NCI-H1694 (cell line): ENCODE measurements at regions not wholly inside any gene's neighbourhood (a gene's known extent, or its start where the extent isn't known, plus 50 kb on each side); places are given as distances from the start of the nearest gene placed in this dataset.
A peak's percentile ranks its signal among the peaks of the same experiment; 100 is the strongest.

Experiments used
- DNase-seq: peaks from one replicate; lab custom pipeline; 2025; lab: John Stamatoyannopoulos, UW

DNA sequence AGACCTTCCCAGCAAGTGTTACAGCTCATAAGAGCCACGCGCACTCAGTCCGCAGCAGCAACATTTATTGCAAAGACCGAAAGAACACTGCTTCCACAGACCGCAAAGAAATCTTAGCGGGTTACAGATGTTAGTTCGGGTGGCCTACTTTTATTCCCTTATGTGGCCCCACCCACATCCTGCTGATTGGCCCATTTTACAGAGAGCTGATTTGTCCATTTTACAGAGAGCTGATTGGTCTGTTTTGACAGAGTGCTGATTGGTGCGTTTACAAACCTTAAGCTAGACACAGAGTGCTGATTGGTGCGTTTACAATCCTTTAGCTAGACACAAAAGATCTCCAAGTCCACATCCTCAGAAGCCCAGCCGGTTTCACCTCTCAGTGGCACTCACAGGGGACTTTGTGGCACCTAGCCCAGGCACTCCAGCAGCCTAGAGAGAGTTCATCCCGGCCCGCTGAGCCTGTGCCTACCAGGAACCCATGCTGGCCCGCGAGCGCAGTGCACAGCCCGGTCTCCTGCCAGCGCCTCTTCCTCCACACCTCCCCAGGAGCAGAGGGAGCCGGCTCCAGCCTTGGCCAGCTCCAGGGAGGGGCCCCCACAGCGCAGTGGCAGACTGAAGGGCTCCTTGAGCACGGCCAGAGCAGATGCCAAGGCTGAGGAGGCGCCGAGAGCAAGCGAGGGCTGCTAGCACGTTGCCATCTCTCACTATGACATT lies 244.3 kb upstream of the TSHZ2 start:
- no peak for DNase-seq

- DNase-seq, result no peak
These were observed 247.6 kb upstream of the TSHZ2 start for GRCh38 chr20:52724541-52724940.

DNA sequence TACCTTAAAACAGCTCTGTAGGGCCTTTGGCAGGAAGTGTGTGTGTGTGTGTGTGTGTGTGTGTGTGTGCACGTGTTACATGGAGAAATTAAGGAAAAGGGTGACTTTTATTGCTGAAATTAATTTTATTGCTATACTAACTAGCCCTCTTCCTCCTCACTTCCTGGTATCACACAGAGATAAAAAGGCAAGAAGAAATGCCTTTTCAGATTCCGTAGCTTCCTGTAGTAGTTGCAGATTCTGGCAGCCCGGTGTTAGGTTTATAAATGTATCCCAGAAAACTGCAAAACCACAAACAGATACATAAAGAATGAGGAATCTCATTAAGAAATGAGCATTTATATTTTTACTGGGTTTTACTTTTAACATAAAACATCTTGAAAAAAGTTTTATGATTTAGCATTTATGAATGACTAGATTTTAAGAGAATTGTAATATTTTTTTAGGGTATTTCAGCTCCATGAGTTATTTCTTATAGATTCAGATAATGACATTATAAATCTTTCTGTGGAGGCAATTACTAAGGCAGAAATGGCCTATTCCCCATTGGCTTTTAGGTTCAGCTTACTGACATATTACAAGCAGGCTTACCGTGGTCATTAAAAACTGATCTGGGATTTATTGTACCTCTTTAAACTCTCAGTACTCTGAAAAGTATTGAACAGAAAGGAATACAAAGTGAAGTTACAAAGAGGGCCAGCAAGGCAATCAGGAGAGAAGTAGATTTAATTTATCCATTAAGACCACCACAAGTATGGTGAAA lies 249.1 kb upstream of the TSHZ2 start:
- no peak for DNase-seq

DNA sequence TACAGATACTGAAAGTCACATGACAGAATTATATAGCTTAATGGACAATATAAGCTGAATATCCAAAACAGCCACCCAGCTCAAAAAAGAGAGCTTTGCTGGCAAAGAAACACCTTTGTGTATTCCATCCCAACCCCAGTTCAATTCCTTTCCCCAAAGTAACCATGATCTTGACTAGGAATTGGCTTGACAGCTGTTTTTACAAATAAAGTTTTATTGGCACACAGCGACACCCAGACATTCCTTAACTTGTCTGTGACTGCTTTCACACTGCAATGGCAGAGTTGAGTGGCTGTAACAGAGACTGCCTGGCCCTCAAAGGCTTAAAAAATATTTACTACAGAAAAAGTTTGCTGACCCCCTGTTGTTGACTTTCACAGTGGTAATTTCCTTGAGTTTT lies 264.0 kb upstream of the TSHZ2 start:
- DNase-seq, result no peak

DNA sequence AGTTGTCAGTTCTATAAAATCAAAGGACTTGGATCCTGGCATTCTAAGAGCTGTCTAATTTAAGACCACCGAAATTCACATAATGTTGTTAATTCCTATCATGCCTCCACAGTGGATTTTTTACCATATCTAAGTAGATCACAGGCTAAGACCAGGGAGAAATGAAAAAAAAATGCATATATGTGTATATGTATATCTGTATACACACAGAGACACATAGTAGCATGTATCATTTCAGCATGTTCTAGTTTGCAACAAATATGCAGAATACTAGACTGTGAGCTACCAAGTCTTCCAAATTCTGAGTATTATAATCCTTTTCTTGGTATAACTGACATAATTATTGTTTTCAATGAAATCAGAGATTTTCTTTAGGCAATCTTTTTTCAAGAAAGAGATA lies 267.6 kb upstream of the TSHZ2 start:
- DNase-seq, result no peak

DNA sequence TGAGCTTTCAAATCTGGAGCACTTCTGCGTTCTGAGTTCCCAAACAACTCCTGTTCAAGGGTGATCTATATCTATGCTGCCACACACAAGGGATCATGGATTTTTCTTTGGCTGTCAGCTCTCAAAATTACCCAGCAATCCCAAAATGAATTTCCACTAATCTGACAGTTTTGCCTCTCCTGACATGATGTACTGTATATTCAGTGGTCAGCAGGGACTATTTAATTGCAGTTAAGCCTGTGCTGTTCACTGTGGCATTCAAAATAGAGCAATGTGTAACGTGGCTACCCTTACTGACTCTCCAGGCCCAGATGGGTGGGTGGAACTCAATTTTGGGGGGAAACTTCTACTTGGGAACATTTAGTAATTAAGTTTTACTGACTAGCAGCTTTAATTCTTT lies 283.8 kb upstream of the TSHZ2 start:
- DNase-seq, result no peak

DNA sequence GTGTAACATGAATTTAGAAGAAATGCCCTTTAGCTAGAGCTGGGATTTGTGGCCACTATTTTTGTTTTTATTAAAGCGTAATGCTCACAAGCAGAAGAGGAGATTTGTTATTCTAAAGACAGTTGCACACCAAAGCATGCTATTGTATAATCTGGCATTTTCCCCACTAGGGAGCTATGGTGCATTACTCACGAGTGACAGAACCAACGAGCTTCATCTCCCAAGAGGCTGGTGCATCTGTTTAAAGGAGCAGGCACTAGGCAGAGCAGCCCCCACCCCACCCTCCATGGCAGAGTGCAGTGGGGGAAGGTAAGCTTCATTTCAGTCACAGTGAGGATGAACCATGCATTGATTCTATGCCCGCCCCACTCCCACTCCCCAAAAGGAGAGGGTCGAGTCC lies 287.3 kb upstream of the TSHZ2 start:
- DNase-seq, result peak; percentile 10

GRCh38 chr20:52684176-52684575 lies 288.0 kb upstream of the TSHZ2 start:
- DNase-seq, result no peak

DNA sequence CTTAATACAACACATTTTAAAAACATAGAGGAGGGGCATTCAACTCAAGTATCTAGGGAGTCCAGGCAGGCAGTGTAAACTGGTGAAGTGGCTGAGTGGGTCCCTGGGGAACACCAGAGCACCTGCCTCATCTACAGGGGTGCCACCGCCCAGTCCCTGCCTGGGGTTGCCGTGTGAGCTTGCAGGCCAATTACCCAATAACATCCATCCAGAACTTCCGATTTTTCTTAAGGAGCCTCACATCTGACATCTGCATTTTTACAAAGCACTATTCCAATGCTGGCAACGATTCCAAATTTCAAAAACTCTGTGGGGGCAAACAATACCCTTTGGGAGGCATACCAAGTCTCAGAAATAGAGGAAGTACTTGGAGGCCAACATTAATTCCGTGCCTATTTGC lies 288.4 kb upstream of the TSHZ2 start:
- no peak for DNase-seq

DNA sequence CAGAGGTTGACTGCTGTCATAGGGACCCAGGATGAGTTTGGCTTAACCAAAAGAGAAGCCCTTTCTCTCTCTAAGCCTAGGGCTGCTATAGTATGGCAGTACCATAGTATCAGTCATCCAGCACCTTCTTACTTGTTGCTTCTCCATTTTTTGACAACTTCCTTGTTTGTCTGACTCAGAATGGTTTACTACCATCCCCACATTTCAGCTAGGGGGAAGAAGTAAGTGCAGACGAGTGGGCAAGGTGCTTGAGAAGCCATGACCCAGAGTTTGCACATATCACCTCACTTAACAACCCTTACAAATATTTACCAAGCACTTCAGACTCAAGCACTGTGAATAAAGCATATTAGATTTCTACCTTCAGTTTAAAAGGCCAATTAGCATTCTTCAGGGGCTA lies 289.9 kb upstream of the TSHZ2 start:
- DNase-seq, result no peak

DNA sequence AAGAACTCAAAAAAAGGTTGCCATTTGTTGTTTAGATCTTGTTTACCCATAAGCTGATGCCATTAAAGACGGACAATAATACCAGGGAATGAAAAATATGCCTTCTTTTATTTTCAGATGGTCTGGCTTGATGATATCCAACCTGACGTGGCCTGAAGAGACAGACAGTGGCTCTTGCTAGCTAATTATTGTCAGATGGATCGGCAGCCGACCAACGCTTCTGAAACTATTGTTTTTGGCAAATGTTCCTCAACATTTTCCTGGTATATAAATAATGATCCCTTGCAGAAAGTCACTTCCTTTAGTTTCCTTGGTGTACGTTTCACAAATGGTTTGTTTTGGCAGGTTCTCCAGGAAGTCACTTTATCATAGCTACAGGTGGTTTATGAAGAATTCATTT lies 290.9 kb upstream of the TSHZ2 start:
- no peak for DNase-seq

DNA sequence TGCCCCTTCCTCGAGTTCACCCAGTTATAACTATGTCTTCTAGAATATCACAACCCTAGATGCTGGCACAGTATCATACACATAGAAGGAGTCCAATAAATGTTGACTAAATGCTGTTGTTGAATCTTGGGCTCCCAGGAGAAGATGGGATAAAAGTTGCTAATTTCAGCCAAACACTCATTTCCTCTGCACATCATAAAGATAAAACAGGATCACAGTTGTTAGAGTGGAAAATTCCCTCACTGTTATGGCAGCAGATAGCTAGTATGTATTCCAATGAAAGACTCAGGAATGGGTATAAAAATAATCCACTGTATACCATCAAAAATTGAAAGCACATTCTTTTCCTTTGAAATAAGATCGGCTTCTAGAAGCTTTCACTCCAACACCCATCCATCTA lies 294.9 kb upstream of the TSHZ2 start:
- DNase-seq, result no peak

- no peak for DNase-seq
These were observed 295.7 kb upstream of the TSHZ2 start for GRCh38 chr20:52676283-52676995.

DNA sequence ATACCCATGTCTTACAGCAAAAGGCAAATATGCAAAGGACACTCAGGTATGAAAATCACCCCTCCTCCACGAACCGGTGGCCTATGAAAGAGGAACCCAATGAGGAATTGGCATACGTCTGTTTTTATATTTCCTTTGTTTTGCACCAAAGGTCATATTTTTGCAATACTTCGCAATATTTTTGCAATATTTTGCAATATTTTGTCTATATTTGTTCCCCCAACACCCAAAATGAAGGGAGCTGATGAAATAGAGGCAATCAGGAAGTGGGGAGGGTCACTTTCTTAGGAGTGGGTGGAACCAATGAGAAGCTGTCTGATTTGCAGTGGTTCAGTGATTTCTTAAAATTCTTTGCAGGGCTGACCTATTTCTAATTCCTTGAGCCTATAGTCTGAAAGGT lies 296.8 kb upstream of the TSHZ2 start:
- DNase-seq, result no peak

DNA sequence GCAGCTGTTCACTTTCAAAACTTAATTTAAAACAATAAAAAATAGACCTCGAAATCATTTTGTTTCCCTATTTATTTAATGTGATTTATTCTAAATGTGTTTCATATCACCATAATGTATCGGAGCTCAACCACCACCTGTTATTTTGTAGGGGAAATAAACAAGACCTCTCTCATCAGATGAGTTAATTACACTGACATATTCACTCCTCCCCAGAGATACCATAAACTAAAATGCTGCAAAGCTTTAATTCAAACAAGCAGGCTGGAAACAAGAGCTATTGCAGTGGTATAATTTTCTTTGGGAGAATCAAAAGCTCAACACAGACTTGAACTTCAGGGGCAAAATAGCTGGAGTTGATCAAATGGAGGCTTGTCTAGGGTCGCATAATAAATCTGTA lies 303.5 kb upstream of the TSHZ2 start:
- no peak for DNase-seq

DNA sequence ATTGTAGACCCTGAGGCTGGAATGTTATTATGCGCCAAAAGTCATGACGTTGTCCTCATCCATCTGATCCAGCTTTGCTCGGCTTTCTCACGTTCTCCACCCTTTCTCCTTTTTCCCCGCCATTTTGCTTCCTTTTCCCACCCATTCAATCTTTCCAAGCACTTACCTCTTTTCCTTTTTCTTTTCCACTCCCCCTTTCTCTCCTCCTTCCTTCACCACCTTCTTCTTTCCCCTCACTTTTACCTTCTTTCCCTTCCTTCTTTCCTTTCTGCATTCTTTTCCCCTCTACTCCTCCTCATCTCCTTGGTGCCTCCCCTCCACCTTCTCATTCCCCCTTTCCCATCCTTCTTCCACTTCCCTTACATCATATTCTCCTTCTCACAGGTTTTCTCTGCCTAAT lies 304.8 kb upstream of the TSHZ2 start:
- DNase-seq, result no peak

DNA sequence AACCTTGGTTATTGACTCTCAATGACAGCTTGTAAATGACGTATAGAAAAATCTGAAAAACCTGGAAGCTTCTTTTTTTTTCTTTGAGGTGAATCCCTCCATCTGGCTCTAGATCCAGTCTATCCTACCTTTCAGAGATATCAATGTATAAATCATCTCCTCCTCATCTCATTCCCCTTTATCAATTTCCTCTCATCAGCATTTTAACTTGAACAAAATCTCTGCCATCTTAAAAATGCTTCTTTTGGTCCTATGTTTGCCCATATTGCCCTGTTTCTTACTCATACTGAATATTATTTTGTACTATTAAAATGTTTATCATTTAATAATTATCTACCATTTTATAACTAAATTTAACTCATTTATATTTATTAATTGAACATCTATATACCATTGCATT lies 306.7 kb upstream of the TSHZ2 start:
- no peak for DNase-seq

GRCh38 chr20:52655395-52655794 lies 316.8 kb upstream of the TSHZ2 start:
- DNase-seq, result no peak

- no peak for DNase-seq
These were observed 317.6 kb upstream of the TSHZ2 start for GRCh38 chr20:52654567-52654966.

DNA sequence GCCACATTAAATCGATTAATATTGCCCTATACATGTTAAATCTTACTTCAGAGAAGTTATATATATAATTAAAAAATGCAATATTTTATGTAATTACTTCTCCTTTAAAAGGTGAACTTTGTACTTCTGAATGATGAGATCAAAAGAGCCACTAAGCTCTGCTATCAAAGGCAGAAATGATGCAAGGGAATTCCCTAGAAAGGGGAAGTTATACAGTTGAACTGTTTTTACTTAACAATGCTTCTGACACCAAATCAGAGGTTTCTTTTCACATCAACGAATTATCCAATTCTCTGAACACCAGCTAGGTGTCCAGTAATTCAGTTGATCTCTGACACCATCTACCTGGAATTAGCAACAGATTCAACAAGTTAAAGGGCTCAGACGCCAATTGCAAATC lies 319.9 kb upstream of the TSHZ2 start:
- DNase-seq, result no peak

- no peak for DNase-seq
These were observed 322.4 kb upstream of the TSHZ2 start for GRCh38 chr20:52649727-52650126.

DNA sequence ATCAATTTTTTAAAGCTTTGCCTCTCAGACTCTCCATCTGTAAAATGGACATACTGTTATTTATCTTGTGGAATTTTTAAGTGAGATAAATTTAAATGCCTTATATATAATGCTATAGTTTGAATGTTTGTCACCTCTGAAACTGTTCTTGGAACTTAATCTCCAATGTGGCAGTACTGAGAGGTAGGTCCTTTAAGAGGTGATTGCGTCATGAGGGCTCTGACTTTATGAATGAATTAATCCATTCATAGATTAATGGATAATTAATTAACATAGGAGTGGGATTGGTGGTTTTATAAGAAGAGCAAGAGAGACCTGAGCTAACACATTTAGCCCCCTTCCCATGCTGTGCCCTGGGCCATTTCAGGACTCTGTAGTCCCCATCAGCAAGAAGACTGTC lies 326.3 kb upstream of the TSHZ2 start:
- DNase-seq, result no peak

DNA sequence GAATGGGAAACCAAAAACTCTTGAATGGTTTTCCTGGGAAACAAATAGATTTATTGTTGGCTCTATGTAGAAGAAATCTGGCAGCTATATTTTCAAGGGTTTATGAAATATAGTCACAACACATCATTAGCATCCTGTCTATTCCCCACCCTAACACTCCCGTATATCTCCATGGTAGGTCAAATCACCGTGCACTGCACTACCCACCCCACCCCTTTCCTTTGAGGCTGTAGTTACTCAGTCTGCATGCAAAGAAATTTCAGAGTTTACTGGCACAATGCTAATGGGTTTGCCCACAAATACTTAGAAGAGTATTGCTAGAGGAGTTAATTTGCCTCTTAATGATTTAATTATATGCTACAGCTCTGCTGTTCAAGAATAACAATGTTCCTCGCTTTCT lies 329.1 kb upstream of the TSHZ2 start:
- no peak for DNase-seq
